Naive thymus-derived CD8-positive, alpha-beta T cell (primary cell): ENCODE measurements at regions not wholly inside any gene's neighbourhood (a gene's known extent, or its start where the extent isn't known, plus 50 kb on each side); places are given as distances from the start of the nearest gene placed in this dataset.

Source experiments
- ATAC-seq, 2 donors: fragments of 150-1000 bp; cut with Tn5 transposase in 1 of 2; sonication (Bioruptor Pico), chemical (Tn5 transposase) in 1 of 2; 1 replicate in 1 of 2; 2 replicates in 1 of 2; pipeline ENCODE4 v1.10.0; 2021; ENCODE audit warnings: mild to moderate bottlenecking in 2 of 2, moderate library complexity in 2 of 2
- POLR2A ChIA-PET: fragments of 350-600 bp; sonication (Branson Sonifier 250); formaldehyde crosslinking; loops from one replicate; lab custom pipeline; 2021; ENCODE audit warnings: antibody characterized with exemption; lab: Charles Lee
- DNase-seq, 10 donors: peaks; one replicate each; pipeline versions ENCODE4 v3.0.0 to v3.0.0-alpha.2; 2020 to 2022
- H3K27ac Mint-ChIP-seq, 10 donors: one replicate each; pipeline ENCODE4 v1.8.0; 2020 to 2022; ENCODE audit warnings: mild to moderate bottlenecking in 10 of 10, mixed read lengths in 10 of 10, moderate library complexity in 4 of 10, inconsistent platforms in 1 of 10
- H3K27me3 Mint-ChIP-seq, 5 donors: one replicate each; pipeline ENCODE4 v1.8.0; 2021 to 2022; ENCODE audit warnings: mixed read lengths in 5 of 5
- H3K36me3 Mint-ChIP-seq, 3 donors: one replicate each; pipeline ENCODE4 v1.8.0; 2020 to 2022; ENCODE audit warnings: mixed read lengths in 3 of 3, mild to moderate bottlenecking in 2 of 3, inconsistent platforms in 1 of 3
- H3K4me1 Mint-ChIP-seq, 4 donors: one replicate each; pipeline ENCODE4 v1.8.0; 2021 to 2022; ENCODE audit warnings: mixed read lengths in 4 of 4
- H3K4me3 Mint-ChIP-seq, 10 donors: one replicate each; pipeline ENCODE4 v1.8.0; 2020 to 2022; ENCODE audit warnings: mild to moderate bottlenecking in 10 of 10, mixed read lengths in 10 of 10, moderate library complexity in 6 of 10, inconsistent platforms in 1 of 10
- H3K9me3 Mint-ChIP-seq, 9 donors: one replicate each; pipeline ENCODE4 v1.8.0; 2020 to 2022; ENCODE audit warnings: mixed read lengths in 9 of 9, mild to moderate bottlenecking in 3 of 9, inconsistent platforms in 1 of 9, moderate library complexity in 1 of 9

DNA sequence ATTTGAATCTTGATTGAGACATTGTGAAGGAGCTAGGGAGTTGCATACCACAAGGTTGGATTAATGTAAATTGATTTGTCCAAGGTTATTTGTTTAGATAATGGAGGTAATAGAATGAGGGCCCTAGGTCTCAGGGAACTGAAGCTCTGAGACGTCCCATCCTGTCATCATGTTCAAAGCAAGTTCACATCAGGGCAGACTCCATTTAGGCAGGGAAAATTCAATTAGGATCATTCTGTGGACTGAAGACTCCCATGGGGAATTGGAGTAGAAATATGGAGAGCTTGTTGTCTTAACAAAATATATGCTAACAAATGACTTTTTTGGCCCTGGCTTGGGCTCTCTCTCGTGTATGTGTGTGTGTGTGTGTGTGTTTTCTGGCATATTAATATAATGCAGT is 722.0 kb upstream of the ADAMTS16 start:
- ATAC-seq (no peak), DNase-seq (no peak)
- peaks cover 0 to 4% (median 0%) of the 10 kb centered on the region in 4 donors for H3K4me1 Mint-ChIP-seq
- no peaks in the 10 kb centered on the region for H3K36me3 Mint-ChIP-seq
- H3K9me3 Mint-ChIP-seq, result peaks cover 0 to 21% (median 5%) of the 10 kb centered on the region in 9 donors
- POLR2A ChIA-PET, result no interaction called here
- no peak overlapping the region for H3K27ac Mint-ChIP-seq
- no peak overlapping the region for H3K4me3 Mint-ChIP-seq
- no peaks in the 10 kb centered on the region for H3K27me3 Mint-ChIP-seq

DNA sequence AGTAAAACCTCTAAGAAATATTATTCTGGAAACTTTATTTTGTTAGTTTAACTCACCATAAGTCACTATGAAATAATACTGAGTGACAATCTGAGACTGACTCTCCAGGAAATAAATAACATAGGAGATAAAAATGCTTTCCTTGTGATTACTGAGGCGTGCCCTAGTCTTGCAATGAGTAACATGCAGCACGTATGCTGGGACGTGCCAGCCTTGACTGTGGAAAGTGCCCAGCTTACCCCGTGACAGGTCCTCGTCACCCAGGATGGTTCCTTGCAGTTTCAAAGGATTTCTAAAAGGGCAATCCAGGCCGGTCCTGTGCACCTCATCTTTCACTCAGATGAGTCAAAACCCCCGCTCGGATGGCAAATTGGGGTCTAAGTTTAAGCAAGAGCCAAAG is 720.8 kb upstream of the ADAMTS16 start:
- DNase-seq (no peak), ATAC-seq (no peak)
- H3K36me3 Mint-ChIP-seq, result no peaks in the 10 kb centered on the region
- H3K9me3 Mint-ChIP-seq, result peaks cover 0 to 23% (median 5%) of the 10 kb centered on the region in 9 donors
- H3K4me3 Mint-ChIP-seq, result no peak overlapping the region
- H3K4me1 Mint-ChIP-seq, result peaks cover 0 to 4% (median 0%) of the 10 kb centered on the region in 4 donors
- POLR2A ChIA-PET, result no interaction called here
- no peak overlapping the region for H3K27ac Mint-ChIP-seq
- H3K27me3 Mint-ChIP-seq, result no peaks in the 10 kb centered on the region

GRCh38 chr5:4420177-4420576 is 720.0 kb upstream of the ADAMTS16 start:
- Mint-ChIP-seq H3K27me3 (no peaks in the 10 kb centered on the region), H3K9me3 (peaks cover 0 to 22% (median 5%) of the 10 kb centered on the region in 9 donors), H3K4me3 (no peak overlapping the region), H3K36me3 (no peaks in the 10 kb centered on the region), H3K4me1 (peaks cover 0 to 4% (median 0%) of the 10 kb centered on the region in 4 donors), H3K27ac (no peak overlapping the region)
- POLR2A ChIA-PET, result no interaction called here
- DNase-seq (no peak), ATAC-seq (no peak)

DNA sequence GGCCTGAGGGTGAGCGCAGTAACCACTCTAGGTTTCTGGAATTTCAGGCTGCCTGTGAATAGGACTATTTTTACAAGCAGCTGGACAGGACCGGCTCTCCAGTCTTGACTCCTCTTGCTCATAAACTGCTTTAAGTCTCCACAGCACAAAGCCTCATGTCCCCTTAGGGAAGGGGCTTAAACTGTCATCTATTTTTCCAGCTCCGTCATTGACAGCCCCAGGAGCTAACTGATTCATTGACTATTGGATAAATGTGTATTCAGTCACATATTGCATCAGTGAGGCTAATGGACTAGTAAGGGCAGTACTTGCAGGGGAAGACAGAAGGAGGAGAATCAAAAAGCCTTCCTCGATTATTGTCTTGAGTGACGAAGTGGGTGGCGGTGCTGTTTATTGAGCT is 719.4 kb upstream of the ADAMTS16 start:
- H3K4me3 Mint-ChIP-seq, result no peak overlapping the region
- peaks cover 0 to 22% (median 5%) of the 10 kb centered on the region in 9 donors for H3K9me3 Mint-ChIP-seq
- ATAC-seq, result no peak
- no peaks in the 10 kb centered on the region for H3K27me3 Mint-ChIP-seq
- POLR2A ChIA-PET, result no interaction called here
- DNase-seq, result no peak
- no peaks in the 10 kb centered on the region for H3K36me3 Mint-ChIP-seq
- H3K4me1 Mint-ChIP-seq, result peaks cover 0 to 4% (median 0%) of the 10 kb centered on the region in 4 donors
- no peak overlapping the region for H3K27ac Mint-ChIP-seq

DNA sequence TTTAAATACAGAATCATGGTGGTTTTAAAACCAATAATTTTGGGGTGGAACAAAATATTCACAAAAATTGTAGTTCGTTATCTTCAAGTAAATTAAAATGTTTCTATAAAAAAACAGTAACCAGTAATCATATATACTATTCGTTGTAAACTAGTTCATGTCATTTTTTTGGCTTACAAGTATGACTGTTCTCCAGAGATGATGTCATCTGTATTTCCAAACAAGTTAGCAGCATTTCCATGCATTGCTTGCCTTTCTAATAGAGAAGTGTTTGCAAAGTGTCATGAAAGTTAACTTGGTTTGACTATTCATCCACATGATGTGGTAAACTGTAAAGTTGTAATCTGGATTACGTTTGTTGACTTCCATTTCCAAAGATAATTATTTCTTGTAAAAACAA is 717.9 kb upstream of the ADAMTS16 start:
- no peaks in the 10 kb centered on the region for H3K36me3 Mint-ChIP-seq
- ATAC-seq (no peak), DNase-seq (no peak)
- H3K27me3 Mint-ChIP-seq, result no peaks in the 10 kb centered on the region
- no peak overlapping the region for H3K4me3 Mint-ChIP-seq
- H3K27ac Mint-ChIP-seq, result no peak overlapping the region
- H3K4me1 Mint-ChIP-seq, result peaks cover 0 to 4% (median 0%) of the 10 kb centered on the region in 4 donors
- peaks cover 0 to 22% (median 3%) of the 10 kb centered on the region in 9 donors for H3K9me3 Mint-ChIP-seq
- POLR2A ChIA-PET, result no interaction called here

DNA sequence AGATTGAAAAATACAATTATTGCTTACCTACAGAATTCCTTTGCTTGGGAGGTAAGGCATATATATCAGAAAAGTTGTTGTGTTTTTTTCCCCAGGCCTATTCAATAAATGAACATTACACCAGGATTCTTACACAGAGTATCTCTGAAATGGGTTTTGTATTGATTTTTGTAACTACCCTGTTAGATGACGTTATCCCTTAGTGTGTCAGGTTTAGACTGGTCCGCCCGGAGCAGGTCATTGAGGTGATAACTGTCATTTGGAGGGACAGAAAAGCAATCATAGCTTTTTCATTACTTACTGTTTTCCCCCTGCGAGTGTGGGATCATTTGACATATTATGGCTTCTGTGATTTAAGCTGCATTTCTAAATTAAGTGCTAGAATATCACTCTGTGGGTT is 715.2 kb upstream of the ADAMTS16 start:
- Mint-ChIP-seq H3K36me3 (no peaks in the 10 kb centered on the region), H3K27me3 (no peaks in the 10 kb centered on the region), H3K4me3 (no peak overlapping the region), H3K4me1 (peaks cover 0 to 3% (median 0%) of the 10 kb centered on the region in 4 donors), H3K27ac (no peak overlapping the region), H3K9me3 (peaks cover 0 to 20% (median 5%) of the 10 kb centered on the region in 9 donors)
- POLR2A ChIA-PET, result no interaction called here
- no peak for ATAC-seq
- no peak for DNase-seq

- no peak overlapping the region for H3K27ac Mint-ChIP-seq
These were observed 699.6 kb upstream of the ADAMTS16 start for GRCh38 chr5:4440536-4440935.

GRCh38 chr5:4442221-4442620 is 697.9 kb upstream of the ADAMTS16 start:
- POLR2A ChIA-PET, result no interaction called here
- Mint-ChIP-seq H3K4me1 (no peaks in the 10 kb centered on the region), H3K36me3 (peaks cover 0 to 12% (median 0%) of the 10 kb centered on the region in 3 donors), H3K27me3 (peaks cover 0 to 3% (median 0%) of the 10 kb centered on the region in 5 donors), H3K9me3 (peaks cover 10 to 46% (median 22%) of the 10 kb centered on the region in 9 donors), H3K4me3 (no peak overlapping the region), H3K27ac (no peak overlapping the region)
- no peak for DNase-seq
- ATAC-seq, result no peak

More at GRCh38 chr5:4440536-4440935, 699.6 kb upstream of the ADAMTS16 start:
- H3K4me1 Mint-ChIP-seq, result no peaks in the 10 kb centered on the region
- DNase-seq (no peak), ATAC-seq (no peak)
- H3K4me3 Mint-ChIP-seq, result no peak overlapping the region
- peaks cover 0 to 36% (median 11%) of the 10 kb centered on the region in 9 donors for H3K9me3 Mint-ChIP-seq
- H3K36me3 Mint-ChIP-seq, result peaks cover 0 to 4% (median 0%) of the 10 kb centered on the region in 3 donors
- POLR2A ChIA-PET, result no interaction called here
- H3K27me3 Mint-ChIP-seq, result peaks cover 0 to 3% (median 0%) of the 10 kb centered on the region in 5 donors

- Mint-ChIP-seq H3K27ac (no peak overlapping the region), H3K4me1 (no peaks in the 10 kb centered on the region), H3K36me3 (peaks cover 0 to 8% (median 0%) of the 10 kb centered on the region in 3 donors), H3K9me3 (peaks cover 12 to 34% (median 27%) of the 10 kb centered on the region in 9 donors), H3K27me3 (no peaks in the 10 kb centered on the region), H3K4me3 (no peak overlapping the region)
- ATAC-seq (no peak), DNase-seq (no peak)
- POLR2A ChIA-PET, result no interaction called here
These were observed 692.5 kb upstream of the ADAMTS16 start for GRCh38 chr5:4447657-4448056.

- no peak overlapping the region for H3K4me3 Mint-ChIP-seq
- H3K36me3 Mint-ChIP-seq, result no peaks in the 10 kb centered on the region
- H3K27me3 Mint-ChIP-seq, result no peaks in the 10 kb centered on the region
- H3K4me1 Mint-ChIP-seq, result no peaks in the 10 kb centered on the region
- ATAC-seq (no peak), DNase-seq (no peak)
- H3K27ac Mint-ChIP-seq, result no peak overlapping the region
- peaks cover 2 to 13% (median 9%) of the 10 kb centered on the region in 9 donors for H3K9me3 Mint-ChIP-seq
- POLR2A ChIA-PET, result no interaction called here
These were observed 686.5 kb upstream of the ADAMTS16 start for GRCh38 chr5:4453655-4454054.

DNA sequence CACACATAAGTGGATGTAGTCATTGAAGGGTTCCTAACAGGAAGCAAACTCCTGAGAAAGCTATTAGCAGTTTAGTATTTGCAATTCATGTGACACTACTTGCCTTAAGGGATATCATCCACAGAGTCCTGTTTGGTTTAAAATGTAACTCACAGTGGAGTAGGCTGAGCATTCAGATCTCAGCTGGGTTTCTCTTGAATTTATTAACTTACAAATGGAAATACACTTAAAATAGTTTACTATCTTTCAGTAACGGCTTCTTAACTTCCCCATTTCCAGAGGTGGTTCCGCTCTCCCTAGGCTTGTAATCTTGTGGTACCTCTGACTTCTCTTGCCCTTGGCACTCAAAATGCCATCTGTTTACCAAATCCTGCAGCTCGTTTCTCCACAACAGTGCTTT is 660.7 kb upstream of the ADAMTS16 start:
- POLR2A ChIA-PET, result no interaction called here
- ATAC-seq, result no peak
- Mint-ChIP-seq H3K27ac (no peak overlapping the region), H3K9me3 (peaks cover 0 to 22% (median 0%) of the 10 kb centered on the region in 9 donors), H3K27me3 (no peaks in the 10 kb centered on the region), H3K4me1 (no peaks in the 10 kb centered on the region), H3K36me3 (peaks cover 0 to 10% (median 0%) of the 10 kb centered on the region in 3 donors), H3K4me3 (no peak overlapping the region)
- no peak for DNase-seq

GRCh38 chr5:4480528-4481349 is 659.4 kb upstream of the ADAMTS16 start:
- DNase-seq (no peak), ATAC-seq (no peak)
- H3K27ac Mint-ChIP-seq, result no peak overlapping the region
- no peaks in the 10 kb centered on the region for H3K4me1 Mint-ChIP-seq
- H3K27me3 Mint-ChIP-seq, result no peaks in the 10 kb centered on the region
- no peak overlapping the region for H3K4me3 Mint-ChIP-seq
- POLR2A ChIA-PET, result no interaction called here
- H3K9me3 Mint-ChIP-seq, result peaks cover 0 to 18% (median 0%) of the 10 kb centered on the region in 9 donors
- peaks cover 0 to 5% (median 0%) of the 10 kb centered on the region in 3 donors for H3K36me3 Mint-ChIP-seq

DNA sequence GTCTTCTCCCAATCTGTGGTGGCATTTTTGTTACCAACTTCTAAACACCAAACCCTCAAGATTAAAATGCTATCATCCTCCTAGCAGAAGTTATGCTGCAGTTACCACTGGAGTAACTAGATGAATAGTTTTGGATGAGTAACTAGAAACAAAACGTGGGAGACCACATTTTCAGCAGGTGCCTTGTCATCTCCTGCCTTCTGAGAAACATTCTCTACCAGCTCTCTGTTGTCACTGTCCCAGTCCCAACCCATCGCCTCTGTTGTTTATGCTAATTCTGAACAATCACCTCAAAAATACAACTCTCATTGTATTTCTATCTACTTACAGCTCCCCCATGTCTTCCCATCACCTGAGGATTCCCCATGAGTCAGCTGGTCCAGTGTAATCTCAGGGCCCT is 652.5 kb upstream of the ADAMTS16 start:
- POLR2A ChIA-PET, result no interaction called here
- no peaks in the 10 kb centered on the region for H3K36me3 Mint-ChIP-seq

More for the DNA sequence above, 652.5 kb upstream of the ADAMTS16 start:
- Mint-ChIP-seq H3K27ac (no peak overlapping the region), H3K9me3 (peaks cover 0 to 20% (median 4%) of the 10 kb centered on the region in 9 donors), H3K4me1 (no peaks in the 10 kb centered on the region), H3K4me3 (no peak overlapping the region), H3K27me3 (no peaks in the 10 kb centered on the region)
- no peak for ATAC-seq
- no peak for DNase-seq
